Kidney (tissue), 13 donors: ENCODE measurements at regions not wholly inside any gene's neighbourhood (a gene's known extent, or its start where the extent isn't known, plus 50 kb on each side); places are given as distances from the start of the nearest gene placed in this dataset.

Experiments
- DNase-seq, 5 donors: peaks; one replicate each; pipeline ENCODE4 v3.0.0-alpha.2; 2013 to 2020
- FAIRE-seq: peaks from 2 replicates; lab custom pipeline; 2012; peaks lifted over from hg19 to GRCh38; lab: Jason Lieb, UNC
- H3K27ac ChIP-seq, 2 donors: one replicate each; pipeline ENCODE4 v1.7.0; 2013; ENCODE audit warnings: low read depth in 2 of 2, low read length in 2 of 2, inconsistent platforms in 1 of 2
- H3K27me3 ChIP-seq: one replicate; pipeline ENCODE4 v1.7.1; 2013; ENCODE audit warnings: low read length, inconsistent platforms; ENCODE audit not compliant: control insufficient read depth, insufficient read depth
- H3K36me3 ChIP-seq, 3 donors: one replicate each; pipeline versions ENCODE4 v1.7.0 to v1.7.1; 2013; ENCODE audit warnings: low read length in 3 of 3, control low read depth in 1 of 3, inconsistent platforms in 1 of 3; ENCODE audit not compliant: insufficient read depth in 3 of 3, control insufficient read depth in 2 of 3
- H3K4me1 ChIP-seq, 3 donors: one replicate each; pipeline versions ENCODE4 v1.7.0 to v1.7.1; 2013; ENCODE audit warnings: low read length in 3 of 3, inconsistent platforms in 1 of 3, low read depth in 1 of 3; ENCODE audit not compliant: control insufficient read depth in 2 of 3, insufficient read depth in 2 of 3
- H3K4me3 ChIP-seq, 3 donors: one replicate each; pipeline versions ENCODE4 v1.7.0 to v1.8.1; 2013; ENCODE audit warnings: low read length in 3 of 3, control low read depth in 1 of 3, inconsistent platforms in 1 of 3
- H3K9ac ChIP-seq, 3 donors: one replicate each; pipeline versions ENCODE4 v1.7.0 to v1.7.1; 2013; ENCODE audit warnings: low read length in 3 of 3, control low read depth in 1 of 3, inconsistent platforms in 1 of 3
- H3K9me3 ChIP-seq, 3 donors: one replicate each; pipeline versions ENCODE4 v1.7.0 to v1.7.1; 2013; ENCODE audit warnings: low read length in 3 of 3, control low read depth in 1 of 3, inconsistent platforms in 1 of 3; ENCODE audit not compliant: control insufficient read depth in 2 of 3, insufficient read depth in 1 of 3
- intact Hi-C: fragments of 100-400 bp; cut with DNase I; formaldehyde crosslinking; loops from one replicate; pipeline ENCODE4 v1.11.1; 2022
- TF ChIP-seq, protein P1 (sequence below): IDR thresholded peaks from 3 replicates; pipeline ENCODE4 v1.5.1; 2012; ENCODE audit warnings: mild to moderate bottlenecking, moderate library complexity, borderline replicate concordance; ENCODE audit not compliant: insufficient read depth; ENCODE audit errors: extremely low read depth
- donor health status: control.
- donor health status: control.
- donor health status: control.
- donor health status: control.
- donor health status: control.
- donor health status: DM: yes; HTN: yes; CAD: no.
- donor health status: Normal renal cell carcinoma (clear cell type).

DNA sequence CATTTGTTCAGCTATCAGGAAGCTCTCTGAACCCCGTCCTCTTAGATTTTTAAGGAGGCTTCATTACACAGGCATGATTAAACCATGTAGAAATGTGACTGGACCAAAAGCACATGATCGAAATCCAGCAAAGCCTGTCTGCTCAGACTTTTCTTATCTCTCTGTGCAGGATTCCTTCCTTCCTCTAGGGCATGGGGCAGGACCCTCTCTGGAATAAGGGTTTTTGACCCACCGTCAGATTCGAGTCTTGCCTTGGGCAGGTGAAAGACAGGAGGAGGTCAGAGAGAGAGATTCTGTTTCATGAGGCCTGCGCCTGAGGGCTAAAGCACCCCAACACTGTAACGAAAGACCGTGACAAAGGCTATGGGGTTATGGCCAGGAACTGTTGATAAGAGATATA is 136.8 kb downstream of the RHOU start:
- no peak for FAIRE-seq
- H3K4me1 ChIP-seq: peaks cover 0 to 4% (median 0%) of the 10 kb centered on the region in 3 donors
- intact Hi-C loops: no loop called here

DNA sequence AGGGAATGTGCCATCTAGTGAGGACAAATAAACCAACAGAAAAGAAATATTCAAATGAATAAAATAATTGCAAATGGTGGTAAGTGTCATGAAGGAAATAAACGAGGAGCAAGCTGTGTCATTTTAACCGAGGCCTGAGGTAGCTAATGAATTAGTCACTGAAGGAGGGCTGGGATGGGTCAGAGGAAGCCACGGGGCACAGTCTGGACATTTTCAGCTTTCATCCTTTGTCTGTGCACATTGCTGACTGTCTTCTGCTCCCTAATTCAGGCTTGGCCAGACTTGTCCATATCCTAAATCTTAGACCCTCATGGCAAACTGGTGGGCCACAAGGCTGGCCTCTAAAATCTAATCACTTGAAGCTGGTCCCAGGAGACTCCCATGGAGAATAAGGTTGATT is 138.4 kb downstream of the RHOU start:
- DNase-seq: peak in 1 of 5 donors; percentile 11
- FAIRE-seq: no peak
- Histone ChIP-seq H3K27ac (no peak overlapping the region), H3K9ac (no peak overlapping the region), H3K36me3 (no peaks in the 10 kb centered on the region), H3K4me3 (no peak overlapping the region), H3K4me1 (peaks cover 0 to 4% (median 0%) of the 10 kb centered on the region in 3 donors), H3K27me3 (no peaks in the 10 kb centered on the region), H3K9me3 (no peaks in the 10 kb centered on the region)
- intact Hi-C loops: no loop called here
- TF ChIP-seq, protein P1, sequence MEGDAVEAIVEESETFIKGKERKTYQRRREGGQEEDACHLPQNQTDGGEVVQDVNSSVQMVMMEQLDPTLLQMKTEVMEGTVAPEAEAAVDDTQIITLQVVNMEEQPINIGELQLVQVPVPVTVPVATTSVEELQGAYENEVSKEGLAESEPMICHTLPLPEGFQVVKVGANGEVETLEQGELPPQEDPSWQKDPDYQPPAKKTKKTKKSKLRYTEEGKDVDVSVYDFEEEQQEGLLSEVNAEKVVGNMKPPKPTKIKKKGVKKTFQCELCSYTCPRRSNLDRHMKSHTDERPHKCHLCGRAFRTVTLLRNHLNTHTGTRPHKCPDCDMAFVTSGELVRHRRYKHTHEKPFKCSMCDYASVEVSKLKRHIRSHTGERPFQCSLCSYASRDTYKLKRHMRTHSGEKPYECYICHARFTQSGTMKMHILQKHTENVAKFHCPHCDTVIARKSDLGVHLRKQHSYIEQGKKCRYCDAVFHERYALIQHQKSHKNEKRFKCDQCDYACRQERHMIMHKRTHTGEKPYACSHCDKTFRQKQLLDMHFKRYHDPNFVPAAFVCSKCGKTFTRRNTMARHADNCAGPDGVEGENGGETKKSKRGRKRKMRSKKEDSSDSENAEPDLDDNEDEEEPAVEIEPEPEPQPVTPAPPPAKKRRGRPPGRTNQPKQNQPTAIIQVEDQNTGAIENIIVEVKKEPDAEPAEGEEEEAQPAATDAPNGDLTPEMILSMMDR: no peak

More for the DNA sequence above, 136.8 kb downstream of the RHOU start:
- DNase-seq: peak in 1 of 5 donors; percentile 25
- H3K9me3 ChIP-seq: no peaks in the 10 kb centered on the region
- no peaks in the 10 kb centered on the region for H3K36me3 ChIP-seq
- TF ChIP-seq, protein P1: no peak
- H3K4me3 ChIP-seq: no peak overlapping the region
- H3K27me3 ChIP-seq: no peaks in the 10 kb centered on the region
- no peak overlapping the region for H3K27ac ChIP-seq
- H3K9ac ChIP-seq: no peak overlapping the region

DNA sequence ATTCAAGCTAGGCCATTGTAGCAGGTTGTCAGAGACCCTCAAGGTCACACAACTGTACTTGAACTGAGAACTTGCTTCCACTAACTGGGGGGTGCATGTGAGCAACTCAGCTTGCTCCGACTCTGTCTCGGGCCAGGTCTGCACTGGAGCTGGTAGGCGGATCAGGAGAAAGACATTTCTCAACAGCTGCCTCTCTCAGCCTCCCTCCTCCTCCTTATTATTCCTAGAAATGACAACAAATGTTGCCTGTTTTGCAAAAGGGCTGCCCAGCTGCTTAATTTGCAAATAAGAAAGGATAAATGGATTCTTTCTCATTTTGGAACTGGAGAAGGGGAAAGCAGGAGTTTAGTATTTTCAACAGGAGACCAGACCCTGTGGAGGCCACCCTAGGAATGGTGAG is 140.5 kb downstream of the RHOU start:
- Histone ChIP-seq H3K4me3 (no peak overlapping the region), H3K27me3 (no peaks in the 10 kb centered on the region), H3K4me1 (peaks cover 0 to 4% (median 0%) of the 10 kb centered on the region in 3 donors), H3K9ac (no peak overlapping the region), H3K36me3 (no peaks in the 10 kb centered on the region), H3K9me3 (no peaks in the 10 kb centered on the region), H3K27ac (no peak overlapping the region)
- FAIRE-seq: no peak
- intact Hi-C loops: no loop called here
- peak in 2 of 5 donors; percentile 5 to 30 for DNase-seq
- TF ChIP-seq, protein P1: no peak

- H3K27me3 ChIP-seq: no peaks in the 10 kb centered on the region
- H3K27ac ChIP-seq: no peak overlapping the region
- DNase-seq: peak in 1 of 5 donors; percentile 21
- peaks cover 0 to 3% (median 0%) of the 10 kb centered on the region in 3 donors for H3K4me1 ChIP-seq
- no peaks in the 10 kb centered on the region for H3K9me3 ChIP-seq
- no peaks in the 10 kb centered on the region for H3K36me3 ChIP-seq
- TF ChIP-seq, protein P1: no peak
- H3K9ac ChIP-seq: no peak overlapping the region
- H3K4me3 ChIP-seq: no peak overlapping the region
- no peak for FAIRE-seq
- intact Hi-C loops: no loop called here
Measured at GRCh38 chr1:228876187-228876586, 140.9 kb downstream of the RHOU start.
